Endothelial cell (in vitro differentiated cells): ENCODE measurements at regions not wholly inside any gene's neighbourhood (a gene's known extent, or its start where the extent isn't known, plus 50 kb on each side); places are given as distances from the start of the nearest gene placed in this dataset.

ENCODE experiments used
- DNase-seq: peaks from one replicate; pipeline ENCODE4 v3.0.0; 2021; ENCODE audit warnings: low spot score
- H3K27ac Mint-ChIP-seq: one replicate; pipeline ENCODE4 v1.8.0; 2021; ENCODE audit warnings: mixed read lengths, inconsistent platforms; ENCODE audit not compliant: unreplicated experiment
- H3K27me3 Mint-ChIP-seq: one replicate; pipeline ENCODE4 v1.8.0; 2021; ENCODE audit warnings: mild to moderate bottlenecking, moderate library complexity, mixed read lengths, inconsistent platforms; ENCODE audit not compliant: unreplicated experiment
- H3K36me3 Mint-ChIP-seq: one replicate; pipeline ENCODE4 v1.8.0; 2021; ENCODE audit warnings: mild to moderate bottlenecking, low read depth, mixed read lengths, inconsistent platforms; ENCODE audit not compliant: unreplicated experiment
- H3K4me1 Mint-ChIP-seq: one replicate; pipeline ENCODE4 v1.8.0; 2021; ENCODE audit warnings: mild to moderate bottlenecking, mixed read lengths, inconsistent platforms; ENCODE audit not compliant: unreplicated experiment
- H3K4me3 Mint-ChIP-seq: one replicate; pipeline ENCODE4 v1.8.0; 2021; ENCODE audit warnings: mild to moderate bottlenecking, mixed read lengths, inconsistent platforms; ENCODE audit not compliant: unreplicated experiment
- H3K9me3 Mint-ChIP-seq: one replicate; pipeline ENCODE4 v1.8.0; 2021; ENCODE audit warnings: mixed read lengths, inconsistent platforms; ENCODE audit not compliant: unreplicated experiment
- CTCF ChIP-seq: fragments of 200-600 bp; sonication (generic); IDR thresholded peaks from one replicate; pipeline ENCODE4 v1.5.0; 2021; ENCODE audit warnings: antibody characterized with exemption; ENCODE audit not compliant: unreplicated experiment

GRCh38 chr4:187109636-187110035 lies 386.0 kb upstream of the FAT1 start:
- Mint-ChIP-seq H3K36me3 (no peaks in the 10 kb centered on the region), H3K4me1 (peaks cover 7% of the 10 kb centered on the region), H3K27ac (no peak overlapping the region), H3K9me3 (no peaks in the 10 kb centered on the region), H3K27me3 (no peaks in the 10 kb centered on the region), H3K4me3 (no peak overlapping the region)
- TF ChIP-seq CTCF: no peak
- no peak for DNase-seq

- Mint-ChIP-seq H3K9me3 (no peaks in the 10 kb centered on the region), H3K4me1 (no peaks in the 10 kb centered on the region), H3K27me3 (no peaks in the 10 kb centered on the region), H3K36me3 (no peaks in the 10 kb centered on the region), H3K27ac (no peak overlapping the region), H3K4me3 (no peak overlapping the region)
- TF ChIP-seq CTCF: no peak
- DNase-seq: no peak
Observed at GRCh38 chr4:187118166-187118565, 394.5 kb upstream of the FAT1 start.

GRCh38 chr4:187118602-187119120 lies 395.0 kb upstream of the FAT1 start:
- Mint-ChIP-seq H3K4me3 (no peak overlapping the region), H3K9me3 (no peaks in the 10 kb centered on the region), H3K36me3 (no peaks in the 10 kb centered on the region), H3K4me1 (peaks cover 2% of the 10 kb centered on the region), H3K27ac (no peak overlapping the region), H3K27me3 (no peaks in the 10 kb centered on the region)
- no peak for TF ChIP-seq CTCF
- no peak for DNase-seq

GRCh38 chr4:187124331-187124730 lies 400.7 kb upstream of the FAT1 start:
- no peak overlapping the region for H3K4me3 Mint-ChIP-seq
- H3K9me3 Mint-ChIP-seq: no peaks in the 10 kb centered on the region
- H3K27me3 Mint-ChIP-seq: no peaks in the 10 kb centered on the region
- H3K27ac Mint-ChIP-seq: no peak overlapping the region
- H3K4me1 Mint-ChIP-seq: peaks cover 3% of the 10 kb centered on the region
- no peak for DNase-seq
- no peaks in the 10 kb centered on the region for H3K36me3 Mint-ChIP-seq
- no peak for TF ChIP-seq CTCF

GRCh38 chr4:187125062-187125461 lies 401.4 kb upstream of the FAT1 start:
- Mint-ChIP-seq H3K9me3 (no peaks in the 10 kb centered on the region), H3K36me3 (no peaks in the 10 kb centered on the region), H3K4me3 (no peak overlapping the region), H3K27me3 (no peaks in the 10 kb centered on the region), H3K4me1 (peaks cover 3% of the 10 kb centered on the region), H3K27ac (no peak overlapping the region)
- no peak for DNase-seq
- TF ChIP-seq CTCF: no peak
